Breast epithelium (tissue), 3 donors: ENCODE measurements at regions not wholly inside any gene's neighbourhood (a gene's known extent, or its start where the extent isn't known, plus 50 kb on each side); places are given as distances from the start of the nearest gene placed in this dataset.

Experiments used
- POLR2A ChIP-seq: fragments of 450-650 bp; IDR thresholded peaks from one replicate; pipeline ENCODE4 v1.6.1; 2016; ENCODE audit warnings: antibody characterized with exemption, mild to moderate bottlenecking, moderate library complexity
- TF ChIP-seq, protein P1 (sequence below), 3 donors: fragments of 450-650 bp; IDR thresholded peaks; one replicate each; pipeline ENCODE4 v1.5.1; 2016 to 2017; ENCODE audit warnings: antibody characterized with exemption in 3 of 3, mild to moderate bottlenecking in 3 of 3, moderate library complexity in 3 of 3

DNA sequence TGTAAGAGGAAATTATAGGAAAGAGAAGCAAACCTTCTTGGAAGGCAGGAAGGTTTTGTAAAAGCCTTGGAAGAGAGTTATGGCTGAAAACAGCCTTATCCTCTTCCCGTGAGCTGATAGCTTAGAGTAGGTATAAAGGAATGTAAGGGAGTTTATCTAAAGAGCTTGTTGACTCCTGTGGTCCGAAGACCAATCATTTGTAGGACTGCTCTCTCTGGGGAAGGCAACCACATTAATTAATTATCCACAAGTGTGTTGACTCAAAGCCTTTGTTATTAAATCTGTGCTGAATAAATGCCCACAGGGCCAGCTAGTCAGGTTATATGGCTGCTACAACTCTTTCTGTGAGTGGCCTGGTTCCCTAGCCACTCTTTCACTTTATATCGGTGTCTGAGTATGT lies 452.1 kb upstream of the RASGRP1 start:
- TF ChIP-seq, protein P1, sequence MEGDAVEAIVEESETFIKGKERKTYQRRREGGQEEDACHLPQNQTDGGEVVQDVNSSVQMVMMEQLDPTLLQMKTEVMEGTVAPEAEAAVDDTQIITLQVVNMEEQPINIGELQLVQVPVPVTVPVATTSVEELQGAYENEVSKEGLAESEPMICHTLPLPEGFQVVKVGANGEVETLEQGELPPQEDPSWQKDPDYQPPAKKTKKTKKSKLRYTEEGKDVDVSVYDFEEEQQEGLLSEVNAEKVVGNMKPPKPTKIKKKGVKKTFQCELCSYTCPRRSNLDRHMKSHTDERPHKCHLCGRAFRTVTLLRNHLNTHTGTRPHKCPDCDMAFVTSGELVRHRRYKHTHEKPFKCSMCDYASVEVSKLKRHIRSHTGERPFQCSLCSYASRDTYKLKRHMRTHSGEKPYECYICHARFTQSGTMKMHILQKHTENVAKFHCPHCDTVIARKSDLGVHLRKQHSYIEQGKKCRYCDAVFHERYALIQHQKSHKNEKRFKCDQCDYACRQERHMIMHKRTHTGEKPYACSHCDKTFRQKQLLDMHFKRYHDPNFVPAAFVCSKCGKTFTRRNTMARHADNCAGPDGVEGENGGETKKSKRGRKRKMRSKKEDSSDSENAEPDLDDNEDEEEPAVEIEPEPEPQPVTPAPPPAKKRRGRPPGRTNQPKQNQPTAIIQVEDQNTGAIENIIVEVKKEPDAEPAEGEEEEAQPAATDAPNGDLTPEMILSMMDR (IDR thresholded peaks at IDR 0.05), result no peak
- no peak for TF ChIP-seq POLR2A
